Omental fat pad (tissue), 3 donors: ENCODE measurements at regions not wholly inside any gene's neighbourhood (a gene's known extent, or its start where the extent isn't known, plus 50 kb on each side); places are given as distances from the start of the nearest gene placed in this dataset.

Experiments
- ATAC-seq: fragments of 150-250 bp; one replicate; pipeline ENCODE4 v1.9.1; 2016; ENCODE audit warnings: mild to moderate bottlenecking, moderate library complexity; ENCODE audit not compliant: low FRiP score
- DNase-seq: peaks from one replicate; pipeline ENCODE4 v3.0.0-alpha.2; 2019; ENCODE audit warnings: low spot score
- TF ChIP-seq, protein P1 (sequence below), 3 donors: fragments of 450-650 bp; IDR thresholded peaks; one replicate each; pipeline ENCODE4 v1.5.1; 2016 to 2017; ENCODE audit warnings: antibody characterized with exemption in 3 of 3, mild to moderate bottlenecking in 3 of 3, moderate library complexity in 2 of 3

DNA sequence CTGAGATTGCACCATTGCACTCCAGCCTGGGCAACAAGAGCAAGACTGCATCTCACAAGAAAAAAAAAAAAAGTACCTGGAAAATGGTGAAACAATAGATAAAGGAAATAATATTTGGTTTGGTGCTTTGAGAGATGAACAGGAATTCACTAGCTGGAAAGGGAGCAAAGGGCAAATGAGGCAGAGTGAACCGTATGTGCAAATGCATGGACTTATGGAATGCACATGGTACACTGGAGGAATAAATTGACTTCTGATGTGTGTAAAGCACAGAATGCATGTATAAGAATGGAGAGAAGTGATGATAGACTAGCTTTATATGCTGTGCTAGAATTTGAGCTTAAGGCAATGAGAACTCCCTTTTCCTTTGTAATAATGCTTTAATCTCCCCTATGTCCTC lies 413.3 kb downstream of the SPRY1 start:
- TF ChIP-seq, protein P1, sequence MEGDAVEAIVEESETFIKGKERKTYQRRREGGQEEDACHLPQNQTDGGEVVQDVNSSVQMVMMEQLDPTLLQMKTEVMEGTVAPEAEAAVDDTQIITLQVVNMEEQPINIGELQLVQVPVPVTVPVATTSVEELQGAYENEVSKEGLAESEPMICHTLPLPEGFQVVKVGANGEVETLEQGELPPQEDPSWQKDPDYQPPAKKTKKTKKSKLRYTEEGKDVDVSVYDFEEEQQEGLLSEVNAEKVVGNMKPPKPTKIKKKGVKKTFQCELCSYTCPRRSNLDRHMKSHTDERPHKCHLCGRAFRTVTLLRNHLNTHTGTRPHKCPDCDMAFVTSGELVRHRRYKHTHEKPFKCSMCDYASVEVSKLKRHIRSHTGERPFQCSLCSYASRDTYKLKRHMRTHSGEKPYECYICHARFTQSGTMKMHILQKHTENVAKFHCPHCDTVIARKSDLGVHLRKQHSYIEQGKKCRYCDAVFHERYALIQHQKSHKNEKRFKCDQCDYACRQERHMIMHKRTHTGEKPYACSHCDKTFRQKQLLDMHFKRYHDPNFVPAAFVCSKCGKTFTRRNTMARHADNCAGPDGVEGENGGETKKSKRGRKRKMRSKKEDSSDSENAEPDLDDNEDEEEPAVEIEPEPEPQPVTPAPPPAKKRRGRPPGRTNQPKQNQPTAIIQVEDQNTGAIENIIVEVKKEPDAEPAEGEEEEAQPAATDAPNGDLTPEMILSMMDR (IDR thresholded peaks at IDR 0.05) = no peak
- no peak for ATAC-seq
- DNase-seq = no peak

DNA sequence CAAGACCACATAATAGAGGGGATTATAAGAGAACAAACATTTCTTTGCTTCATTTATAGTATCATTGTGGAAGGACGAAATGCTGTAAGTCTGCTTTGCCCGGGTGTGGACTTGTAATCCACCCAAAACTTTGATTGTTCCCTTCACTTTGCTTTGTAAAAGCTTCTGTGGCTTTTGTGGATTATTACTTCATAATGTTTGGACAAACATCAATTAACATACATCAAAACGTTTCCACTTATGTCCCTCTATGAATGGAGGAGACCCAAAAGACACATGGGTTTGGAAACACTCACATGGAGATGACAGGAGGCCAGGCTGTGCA lies 415.4 kb downstream of the SPRY1 start:
- ATAC-seq (no peak), DNase-seq (no peak)
- TF ChIP-seq, protein P1 (IDR thresholded peaks at IDR 0.05) = no peak

DNA sequence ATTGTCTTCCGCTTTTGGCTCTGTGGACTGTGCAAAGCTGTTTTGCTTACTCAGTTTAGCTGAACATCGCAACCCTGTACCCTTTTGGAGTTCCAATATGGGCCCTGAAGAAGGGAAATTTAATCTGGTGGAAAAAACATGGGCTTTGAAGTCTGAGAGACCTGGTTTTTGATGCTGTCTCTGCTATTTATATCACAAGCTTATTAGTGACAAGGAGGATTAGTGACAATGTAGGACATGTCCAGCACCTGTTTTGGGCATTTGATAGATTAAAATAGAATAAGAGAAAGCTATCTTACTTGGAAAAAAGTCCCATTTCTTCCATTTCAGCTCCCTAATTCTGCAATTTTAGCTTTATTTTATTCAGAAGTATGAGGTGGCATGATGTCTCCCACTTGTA lies 417.3 kb downstream of the SPRY1 start:
- TF ChIP-seq, protein P1 (IDR thresholded peaks at IDR 0.05) = no peak
- DNase-seq (no peak), ATAC-seq (no peak)

DNA sequence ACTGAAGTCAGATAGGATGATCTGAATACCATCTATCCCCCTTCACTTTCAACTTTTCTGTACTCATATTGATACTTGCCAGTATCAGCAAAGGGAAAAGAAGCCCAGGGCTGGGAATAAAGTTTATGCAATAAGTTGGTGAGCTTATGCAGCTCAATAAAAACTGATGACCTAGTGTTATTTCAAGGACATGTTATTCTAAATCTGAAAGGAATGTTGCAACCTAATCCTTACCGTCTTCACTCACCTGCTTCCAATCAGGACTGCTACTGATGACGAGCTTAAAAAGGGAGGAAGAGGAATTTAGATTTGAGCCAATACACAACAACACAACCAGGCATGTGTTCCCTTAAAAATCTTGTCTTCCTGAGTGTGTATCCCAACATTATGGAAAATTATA lies 419.9 kb downstream of the SPRY1 start:
- ATAC-seq (peak; percentile 38), DNase-seq (no peak)
- TF ChIP-seq, protein P1 (IDR thresholded peaks at IDR 0.05) = no peak

DNA sequence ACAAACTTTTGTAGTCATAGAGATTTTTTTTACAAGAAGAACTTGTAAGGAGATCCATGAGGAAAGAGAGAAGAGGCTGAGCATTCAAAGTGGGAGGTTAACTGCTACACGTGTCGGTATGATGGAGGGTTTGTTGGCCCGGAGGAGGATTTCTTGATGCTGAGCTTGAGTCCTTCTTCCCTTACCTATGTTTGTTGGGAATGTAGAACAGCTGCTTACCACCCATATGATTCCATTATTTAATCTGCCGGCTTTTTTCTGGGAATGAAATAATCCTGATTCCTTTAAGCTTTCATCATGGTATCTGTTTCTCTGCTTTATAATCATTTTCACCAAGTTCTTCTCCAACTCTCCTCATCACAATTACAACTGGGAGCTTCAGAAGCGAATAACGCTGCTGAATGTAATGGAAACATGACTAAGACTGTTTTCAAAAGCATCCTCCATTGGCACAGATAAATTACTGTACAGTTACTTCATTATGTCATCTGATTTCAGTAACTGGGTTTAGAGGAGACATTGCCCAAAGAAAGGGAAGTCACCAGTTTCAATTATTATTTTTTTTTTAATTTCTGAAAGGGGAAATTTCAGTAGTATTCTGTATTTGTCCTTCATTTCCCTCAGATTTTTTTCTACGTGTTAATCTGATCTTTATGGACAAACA lies 420.6 kb downstream of the SPRY1 start:
- ATAC-seq (no peak), DNase-seq (no peak)
- TF ChIP-seq, protein P1 (IDR thresholded peaks at IDR 0.05) = no peak

DNA sequence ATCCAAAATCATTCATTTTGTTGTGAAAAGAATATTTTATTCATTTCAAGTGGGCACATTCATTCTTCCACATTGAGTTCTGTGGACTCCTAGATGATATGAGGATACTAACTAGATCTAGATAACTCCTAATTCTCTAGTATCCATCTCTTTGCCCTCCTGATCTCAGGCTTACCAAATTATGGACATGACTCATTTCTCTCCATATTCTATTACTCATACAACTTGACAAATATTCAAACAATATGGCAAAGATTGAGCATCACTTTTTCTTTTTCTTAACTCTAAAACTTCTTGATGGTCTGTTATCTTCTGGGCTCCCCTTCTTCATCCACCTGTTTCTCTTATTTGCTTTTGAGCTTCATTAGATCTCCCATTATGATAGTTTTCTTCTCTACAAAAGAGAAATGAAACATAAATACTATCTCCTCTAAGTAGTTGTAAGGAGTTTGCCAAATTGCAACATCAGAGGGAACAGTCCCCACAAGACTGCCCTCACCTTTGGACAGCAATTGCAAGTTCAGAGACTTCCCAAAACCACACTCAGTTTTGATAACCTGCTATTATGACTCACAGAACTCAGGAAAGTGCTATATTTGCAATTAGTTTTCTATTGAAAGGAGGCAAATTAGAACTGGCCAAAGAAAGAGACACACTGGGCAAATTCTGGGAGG lies 422.9 kb downstream of the SPRY1 start:
- ATAC-seq (peak; percentile 75), DNase-seq (no peak)
- TF ChIP-seq, protein P1 (IDR thresholded peaks at IDR 0.05) = no peak

DNA sequence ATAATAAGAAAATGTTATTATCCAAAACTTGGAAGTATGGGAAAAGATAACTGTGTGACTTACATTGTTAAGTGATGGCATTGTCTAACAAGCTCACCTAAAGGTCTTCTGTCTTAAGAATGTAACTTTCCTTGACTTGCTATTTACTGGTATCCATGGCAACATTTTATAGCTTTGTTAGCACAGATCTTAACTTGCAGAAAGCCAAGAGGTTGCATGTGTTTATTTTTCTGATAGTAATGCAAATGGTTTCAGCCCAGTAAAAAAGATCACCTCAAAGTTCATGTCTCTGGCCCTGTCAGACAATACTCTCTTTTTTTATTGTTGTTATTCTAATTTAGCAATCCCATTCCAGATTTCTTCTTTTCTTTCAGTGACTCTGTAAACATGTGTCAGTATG lies 425.3 kb downstream of the SPRY1 start:
- no peak for ATAC-seq
- TF ChIP-seq, protein P1 (IDR thresholded peaks at IDR 0.05) = no peak

More for the DNA sequence above, 425.3 kb downstream of the SPRY1 start:
- no peak for DNase-seq
